ENCODE measurements at regions not wholly inside any gene's neighbourhood (a gene's known extent, or its start where the extent isn't known, plus 50 kb on each side); places are given as distances from the start of the nearest gene placed in this dataset.

GRCh38 chr13:73259061-73260017 lies 200.5 kb downstream of the KLF5 start:
- ChIA-PET CTCF (no interaction called here), POLR2A (no interaction called here)
- Histone ChIP-seq H3K36me3 (ENCODE audit: control insufficient read depth in 2 of 2, insufficient read depth in 1 of 2, low read length in 2 of 2) (no peaks in the 10 kb centered on the region), H3K9me3 (ENCODE audit: control insufficient read depth, insufficient read depth, low read depth, low read length) (no peaks in the 10 kb centered on the region), H3K4me1 (ENCODE audit: control insufficient read depth, insufficient read depth, low read length) (no peaks in the 10 kb centered on the region), H3K27ac (ENCODE audit: extremely low read depth, low read depth, low read length) (no peak overlapping the region), H3K4me3 (ENCODE audit: low read depth, low read length) (no peak overlapping the region)
- TF ChIP-seq TRIM28 (IDR thresholded peaks at IDR 0.05; ENCODE audit: borderline replicate concordance, low read length): peak; percentile 48; the same call in 1 of the 2 replicates
- peak; percentile 78; the same call in 1 of the 2 replicates for TF ChIP-seq TCF7L2 (IDR thresholded peaks at IDR 0.05; ENCODE audit: borderline replicate concordance, low read depth, low read length)
- no peak for TF ChIP-seq ZNF266 (tag by site-specific recombination; IDR thresholded peaks at IDR 0.05; ENCODE audit: low read depth)
- TF ChIP-seq GFI1B (tag by site-specific recombination; IDR thresholded peaks at IDR 0.05): no peak
- no peak for TF ChIP-seq ZNF132 (tag by site-specific recombination; IDR thresholded peaks at IDR 0.05; ENCODE audit: borderline replicate concordance)
- no peak for TF ChIP-seq ZNF398 (tag by site-specific recombination; IDR thresholded peaks at IDR 0.05)
- no peak for TF ChIP-seq ZNF521 (tag by site-specific recombination; IDR thresholded peaks at IDR 0.05)
- TF ChIP-seq FEZF1 (tag by site-specific recombination; IDR thresholded peaks at IDR 0.05): no peak
- peak; percentile 13; the same call in 1 of the 2 replicates for TF ChIP-seq MZF1 (tag by site-specific recombination; IDR thresholded peaks at IDR 0.05; ENCODE audit: borderline replicate concordance)
- TF ChIP-seq ZNF707 (tag by site-specific recombination; IDR thresholded peaks at IDR 0.05): no peak
- peak; percentile 28; the same call in 1 of the 2 replicates for TF ChIP-seq ZBTB17 (tag by site-specific recombination; IDR thresholded peaks at IDR 0.05)
- no peak for TF ChIP-seq ELK4 (IDR thresholded peaks at IDR 0.05; ENCODE audit: borderline replicate concordance, low read depth, low read length)
- TF ChIP-seq RBAK (tag by site-specific recombination; IDR thresholded peaks at IDR 0.05): no peak
- TF ChIP-seq ZBTB49 (tag by site-specific recombination; IDR thresholded peaks at IDR 0.05; ENCODE audit: low read depth): no peak
- TF ChIP-seq ZNF121 (tag by site-specific recombination; IDR thresholded peaks at IDR 0.05): no peak
- no peak for TF ChIP-seq ZNF560 (tag by site-specific recombination; IDR thresholded peaks at IDR 0.05; ENCODE audit: borderline replicate concordance)

- H3K36me3 ChIP-seq (ENCODE audit: control insufficient read depth in 2 of 2, insufficient read depth in 1 of 2, low read length in 2 of 2): no peaks in the 10 kb centered on the region
- no peak for TF ChIP-seq ZBTB21 (tag by site-specific recombination; IDR thresholded peaks at IDR 0.05)
- CTCF ChIA-PET: no interaction called here
Observed at GRCh38 chr13:73258406-73258805, 199.6 kb downstream of the KLF5 start.

More at GRCh38 chr13:73258406-73258805, 199.6 kb downstream of the KLF5 start:
- Histone ChIP-seq H3K9me3 (ENCODE audit: control insufficient read depth, insufficient read depth, low read depth, low read length) (no peaks in the 10 kb centered on the region), H3K4me3 (ENCODE audit: low read depth, low read length) (no peak overlapping the region), H3K27ac (ENCODE audit: extremely low read depth, low read depth, low read length) (no peak overlapping the region), H3K4me1 (ENCODE audit: control insufficient read depth, insufficient read depth, low read length) (no peaks in the 10 kb centered on the region)
- POLR2A ChIA-PET: no interaction called here

Data from HEK293 (cell line).